OCI-LY7 (cell line): ENCODE measurements at regions not wholly inside any gene's neighbourhood (a gene's known extent, or its start where the extent isn't known, plus 50 kb on each side); places are given as distances from the start of the nearest gene placed in this dataset.
"Not testable (repeated sequence)": the region's sequence is repeated elsewhere in the genome, so short reads cannot be mapped to it uniquely, and the experiment has no call there.

Source experiments
- BruUV-seq: library from RNA; stranded (reverse); fragments of 400-500 nt; replicated peaks from 2 replicates; lab custom pipeline; 2021; lab: Mats Ljungman, UMichigan
- CTCF ChIA-PET: fragments of 300-600 bp; sonication (Branson Sonifier 250); formaldehyde crosslinking; loops from one replicate; lab custom pipeline; 2022; ENCODE audit warnings: antibody characterized with exemption; ENCODE audit not compliant: unreplicated experiment; lab: Charles Lee
- POLR2A ChIA-PET: fragments of 300-600 bp; sonication (Branson Sonifier 250); formaldehyde crosslinking; loops from one replicate; lab custom pipeline; 2022; ENCODE audit warnings: antibody characterized with exemption; lab: Charles Lee
- DNase-seq: peaks from one replicate; pipeline ENCODE4 v3.0.0-alpha.2; 2015; ENCODE audit warnings: low spot score
- H2AFZ ChIP-seq: fragments of 200-600 bp; sonication (generic), shearing (Covaris generic); 2 replicates; pipeline ENCODE4 v1.6.1; 2014; ENCODE audit warnings: mild to moderate bottlenecking, antibody characterized with exemption, low read length, moderate library complexity
- H3K27ac ChIP-seq: fragments of 200-600 bp; sonication (generic); 2 replicates; pipeline ENCODE4 v1.5.1; 2014; ENCODE audit warnings: mixed run types, low read depth, mild to moderate bottlenecking, moderate library complexity, low read length, inconsistent platforms; ENCODE audit not compliant: poor library complexity, severe bottlenecking
- H3K36me3 ChIP-seq: fragments of 200-600 bp; sonication (generic); 2 replicates; pipeline ENCODE4 v1.6.1; 2014; ENCODE audit warnings: mild to moderate bottlenecking, antibody characterized with exemption, low read length, moderate library complexity, mixed read lengths; ENCODE audit not compliant: insufficient read depth
- H3K4me1 ChIP-seq: fragments of 200-600 bp; sonication (generic); 2 replicates; pipeline ENCODE4 v1.5.1; 2014; ENCODE audit warnings: mild to moderate bottlenecking, low read length; ENCODE audit not compliant: insufficient read depth, poor library complexity, severe bottlenecking
- H3K4me2 ChIP-seq: fragments of 200-600 bp; sonication (generic); 2 replicates; pipeline ENCODE4 v1.6.1; 2014; ENCODE audit warnings: mild to moderate bottlenecking, low read length
- H3K4me3 ChIP-seq: fragments of 200-600 bp; sonication (generic); 2 replicates; pipeline ENCODE4 v1.5.1; 2014; ENCODE audit warnings: mild to moderate bottlenecking, low read depth, low read length; ENCODE audit not compliant: poor library complexity, severe bottlenecking
- H3K79me2 ChIP-seq: fragments of 200-600 bp; sonication (generic); 2 replicates; pipeline ENCODE4 v1.6.1; 2016; ENCODE audit warnings: low read depth, mild to moderate bottlenecking, low read length, moderate library complexity, mixed read lengths; ENCODE audit not compliant: insufficient read depth
- H3K9me2 ChIP-seq: fragments of 200-600 bp; sonication (generic); 2 replicates; pipeline ENCODE4 v1.6.1; 2016; ENCODE audit warnings: mild to moderate bottlenecking, low read length, mixed read lengths; ENCODE audit not compliant: insufficient read depth
- H3K9me3 ChIP-seq: fragments of 200-600 bp; sonication (generic); 2 replicates; pipeline ENCODE4 v1.6.1; 2014; ENCODE audit warnings: mild to moderate bottlenecking, mixed run types, low read length, mixed read lengths
- H4K20me1 ChIP-seq: fragments of 200-600 bp; sonication (generic); 2 replicates; pipeline ENCODE4 v1.6.1; 2014; ENCODE audit warnings: mild to moderate bottlenecking, antibody characterized with exemption, low read length, moderate library complexity, mixed read lengths; ENCODE audit not compliant: insufficient read depth
- CTCF ChIP-seq: fragments of 200-600 bp; sonication (generic); conservative IDR thresholded peaks from 2 replicates; pipeline ENCODE4 v1.5.1; 2014; ENCODE audit warnings: mild to moderate bottlenecking, antibody characterized with exemption, low read length, moderate library complexity, mixed read lengths
- EZH2phosphoT487 ChIP-seq: fragments of 200-600 bp; sonication (generic); IDR thresholded peaks from 2 replicates; pipeline ENCODE4 v1.6.1; 2018; ENCODE audit warnings: low read depth, borderline replicate concordance, mild to moderate bottlenecking, mixed run types, antibody characterized with exemption, low read length, moderate library complexity, mixed read lengths
- intact Hi-C: fragments of 100-400 bp; cut with micrococcal nuclease; formaldehyde crosslinking; loops from one replicate; pipeline ENCODE4 v1.10.0; 2022; ENCODE audit not compliant: unreplicated experiment

DNA sequence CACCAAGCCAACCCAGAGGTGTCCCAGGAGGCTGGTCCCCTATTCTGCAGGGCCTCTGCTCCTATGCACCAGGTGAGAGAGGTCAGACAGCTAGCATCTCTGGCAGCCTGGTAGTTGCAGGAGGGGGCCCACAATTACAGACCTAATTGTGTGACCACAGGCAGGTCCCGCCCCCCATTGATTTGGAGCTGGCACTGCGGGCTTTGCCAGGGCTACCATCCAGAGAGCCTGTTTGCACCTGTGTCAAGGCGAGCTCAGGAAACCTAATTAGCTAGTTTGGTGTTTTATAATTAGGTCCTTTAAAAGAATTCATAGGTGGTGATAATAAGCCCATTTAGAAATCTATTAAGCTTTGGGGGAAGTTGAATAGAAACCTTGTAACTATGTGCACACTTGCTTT is 90.2 kb downstream of the MRM1 start:
- POLR2A ChIA-PET, result no interaction called here

GRCh38 chr17:36695082-36695481 is 93.7 kb downstream of the MRM1 start:
- CTCF ChIA-PET, result no interaction called here
- no peak overlapping the region for H3K4me2 ChIP-seq

More for the DNA sequence above, 90.2 kb downstream of the MRM1 start:
- Histone ChIP-seq H2AFZ (no peak overlapping the region), H3K4me1 (no peaks in the 10 kb centered on the region), H3K79me2 (no peaks in the 10 kb centered on the region), H3K4me2 (no peak overlapping the region), H4K20me1 (no peaks in the 10 kb centered on the region), H3K9me3 (no peaks in the 10 kb centered on the region), H3K27ac (no peak overlapping the region), H3K9me2 (no peaks in the 10 kb centered on the region), H3K4me3 (no peak overlapping the region), H3K36me3 (no peaks in the 10 kb centered on the region)
- TF ChIP-seq EZH2phosphoT487 (no peak), CTCF (no peak)
- CTCF ChIA-PET, result interaction anchor here (0.6 kb wide), 1 partner anchor 15 kb away, joined by 3 read pairs; no protein-coding TSS in a partner anchor
- DNase-seq, result no peak
- intact Hi-C loops, result no loop called here
- no TSS peak for BruUV-seq

GRCh38 chr17:36695710-36696109 is 94.3 kb downstream of the MRM1 start:
- BruUV-seq, H3K4me2 ChIP-seq, H3K4me1 ChIP-seq, CTCF ChIA-PET, DNase-seq, H4K20me1 ChIP-seq, H3K27ac ChIP-seq, H3K36me3 ChIP-seq, intact Hi-C loops, H2AFZ ChIP-seq, H3K4me3 ChIP-seq, H3K9me2 ChIP-seq, H3K79me2 ChIP-seq, POLR2A ChIA-PET, H3K9me3 ChIP-seq: not testable (repeated sequence)

More at GRCh38 chr17:36695082-36695481, 93.7 kb downstream of the MRM1 start:
- Histone ChIP-seq H3K36me3 (no peaks in the 10 kb centered on the region), H4K20me1 (no peaks in the 10 kb centered on the region), H3K79me2 (no peaks in the 10 kb centered on the region), H3K27ac (no peak overlapping the region), H2AFZ (no peak overlapping the region), H3K4me1 (no peaks in the 10 kb centered on the region), H3K4me3 (no peak overlapping the region), H3K9me2 (no peaks in the 10 kb centered on the region), H3K9me3 (no peaks in the 10 kb centered on the region)
- BruUV-seq, result no TSS peak
- TF ChIP-seq CTCF (no peak), EZH2phosphoT487 (no peak)
- POLR2A ChIA-PET, result no interaction called here
- intact Hi-C loops, result no loop called here
- no peak for DNase-seq
